Hepatocyte (in vitro differentiated cells): ENCODE measurements at regions not wholly inside any gene's neighbourhood (a gene's known extent, or its start where the extent isn't known, plus 50 kb on each side); places are given as distances from the start of the nearest gene placed in this dataset.

Source experiments
- EZH2 ChIP-seq: fragments of 200-600 bp; sonication (generic); IDR thresholded peaks from 2 replicates; pipeline ENCODE4 v1.6.1; 2016; ENCODE audit warnings: antibody characterized with exemption, mild to moderate bottlenecking, borderline replicate concordance
- TF ChIP-seq, protein P1 (sequence below): fragments of 200-600 bp; sonication (generic); IDR thresholded peaks from 2 replicates; pipeline ENCODE4 v1.5.1; 2016; ENCODE audit warnings: antibody characterized with exemption, mild to moderate bottlenecking; ENCODE audit not compliant: poor library complexity

DNA sequence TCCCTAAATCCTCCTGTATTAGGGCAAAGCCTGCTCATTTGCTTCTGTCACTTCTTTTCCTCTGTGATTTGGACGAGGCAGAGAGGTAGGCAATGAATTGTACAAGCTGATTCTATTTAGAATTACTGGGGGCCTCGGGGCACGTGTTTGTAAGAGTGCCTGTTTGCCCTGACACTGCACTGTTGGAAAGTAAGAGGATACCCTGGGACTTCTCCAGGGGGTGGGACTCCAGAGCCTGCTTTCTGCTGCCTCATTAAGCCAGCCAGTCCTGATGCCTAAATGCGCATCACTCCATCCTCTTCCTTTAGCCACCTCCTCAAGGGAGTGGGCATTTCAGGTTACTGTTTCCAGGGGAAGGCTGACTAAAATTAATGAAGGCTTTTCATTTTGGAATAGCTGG lies 134.3 kb downstream of the TDRD15 start:
- TF ChIP-seq, protein P1, sequence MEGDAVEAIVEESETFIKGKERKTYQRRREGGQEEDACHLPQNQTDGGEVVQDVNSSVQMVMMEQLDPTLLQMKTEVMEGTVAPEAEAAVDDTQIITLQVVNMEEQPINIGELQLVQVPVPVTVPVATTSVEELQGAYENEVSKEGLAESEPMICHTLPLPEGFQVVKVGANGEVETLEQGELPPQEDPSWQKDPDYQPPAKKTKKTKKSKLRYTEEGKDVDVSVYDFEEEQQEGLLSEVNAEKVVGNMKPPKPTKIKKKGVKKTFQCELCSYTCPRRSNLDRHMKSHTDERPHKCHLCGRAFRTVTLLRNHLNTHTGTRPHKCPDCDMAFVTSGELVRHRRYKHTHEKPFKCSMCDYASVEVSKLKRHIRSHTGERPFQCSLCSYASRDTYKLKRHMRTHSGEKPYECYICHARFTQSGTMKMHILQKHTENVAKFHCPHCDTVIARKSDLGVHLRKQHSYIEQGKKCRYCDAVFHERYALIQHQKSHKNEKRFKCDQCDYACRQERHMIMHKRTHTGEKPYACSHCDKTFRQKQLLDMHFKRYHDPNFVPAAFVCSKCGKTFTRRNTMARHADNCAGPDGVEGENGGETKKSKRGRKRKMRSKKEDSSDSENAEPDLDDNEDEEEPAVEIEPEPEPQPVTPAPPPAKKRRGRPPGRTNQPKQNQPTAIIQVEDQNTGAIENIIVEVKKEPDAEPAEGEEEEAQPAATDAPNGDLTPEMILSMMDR, result no peak
- no peak for TF ChIP-seq EZH2
